ENCODE measurements at regions not wholly inside any gene's neighbourhood (a gene's known extent, or its start where the extent isn't known, plus 50 kb on each side); places are given as distances from the start of the nearest gene placed in this dataset.

- TF ChIP-seq, protein P1, sequence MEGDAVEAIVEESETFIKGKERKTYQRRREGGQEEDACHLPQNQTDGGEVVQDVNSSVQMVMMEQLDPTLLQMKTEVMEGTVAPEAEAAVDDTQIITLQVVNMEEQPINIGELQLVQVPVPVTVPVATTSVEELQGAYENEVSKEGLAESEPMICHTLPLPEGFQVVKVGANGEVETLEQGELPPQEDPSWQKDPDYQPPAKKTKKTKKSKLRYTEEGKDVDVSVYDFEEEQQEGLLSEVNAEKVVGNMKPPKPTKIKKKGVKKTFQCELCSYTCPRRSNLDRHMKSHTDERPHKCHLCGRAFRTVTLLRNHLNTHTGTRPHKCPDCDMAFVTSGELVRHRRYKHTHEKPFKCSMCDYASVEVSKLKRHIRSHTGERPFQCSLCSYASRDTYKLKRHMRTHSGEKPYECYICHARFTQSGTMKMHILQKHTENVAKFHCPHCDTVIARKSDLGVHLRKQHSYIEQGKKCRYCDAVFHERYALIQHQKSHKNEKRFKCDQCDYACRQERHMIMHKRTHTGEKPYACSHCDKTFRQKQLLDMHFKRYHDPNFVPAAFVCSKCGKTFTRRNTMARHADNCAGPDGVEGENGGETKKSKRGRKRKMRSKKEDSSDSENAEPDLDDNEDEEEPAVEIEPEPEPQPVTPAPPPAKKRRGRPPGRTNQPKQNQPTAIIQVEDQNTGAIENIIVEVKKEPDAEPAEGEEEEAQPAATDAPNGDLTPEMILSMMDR (conservative IDR thresholded peaks at IDR 0.05; ENCODE audit: low read depth, low read length), result no peak
- no peak for TF ChIP-seq EZH2 (IDR thresholded peaks at IDR 0.05; ENCODE audit: borderline replicate concordance, low read depth, low read length, poor library complexity, severe bottlenecking)
These were observed 1712.4 kb upstream of the TENM3 start for GRCh38 chr4:180530787-180531186.
